Spleen (tissue), 7 donors: ENCODE measurements at regions not wholly inside any gene's neighbourhood (a gene's known extent, or its start where the extent isn't known, plus 50 kb on each side); places are given as distances from the start of the nearest gene placed in this dataset.

Experiments used
- POLR2A ChIP-seq, 3 donors: fragments of 450-650 bp; IDR thresholded peaks; one replicate each; pipeline ENCODE4 v1.5.1; 2017; ENCODE audit warnings: antibody characterized with exemption in 3 of 3, mild to moderate bottlenecking in 1 of 3
- POLR2AphosphoS5 ChIP-seq, 3 donors: sonication (generic); formaldehyde crosslinking; IDR thresholded peaks; one replicate each; pipeline ENCODE4 v1.5.1; 2017; ENCODE audit warnings: antibody characterized with exemption in 3 of 3
- TF ChIP-seq, protein P1 (sequence below), 11 experiments: fragments of 200-600 bp in 7 of 11; fragments of 450-650 bp in 4 of 11; sonication (generic) in 4 of 11; IDR thresholded peaks in 8 of 11; conservative IDR thresholded peaks in 3 of 11; 1 replicate in 7 of 11; 2 replicates in 4 of 11; pipeline versions ENCODE4 v1.4.0 to v1.8.0; 2016 to 2021; ENCODE audit warnings: antibody characterized with exemption in 11 of 11, inconsistent platforms in 4 of 11, mild to moderate bottlenecking in 1 of 11
- donor health status: DM: no; HTN: no; CAD: no; lungs with moderate emphysema.
- donor health status: DM: no; HTN: no; CAD: no.
- donor health status: DM: no; HTN: no; CAD: no.

DNA sequence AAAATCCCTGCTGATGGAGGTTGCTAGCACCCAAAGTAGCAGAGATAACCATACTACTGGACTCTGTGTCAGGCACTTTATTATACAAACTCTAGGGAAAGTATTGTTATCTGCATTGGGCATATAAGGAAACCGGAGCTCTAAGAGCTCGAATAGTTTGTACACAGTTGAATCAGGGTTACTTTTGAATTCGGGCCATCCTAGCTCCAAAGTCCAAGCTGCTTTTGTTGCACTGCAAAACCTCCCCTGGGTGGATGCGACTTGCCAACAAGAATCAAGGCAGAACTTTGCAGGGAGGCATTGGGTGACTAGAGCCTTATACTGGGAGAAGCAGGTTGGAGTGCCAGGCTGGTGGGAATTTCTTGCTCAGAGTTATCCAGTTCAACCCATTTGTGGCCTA, 435.1 kb downstream of the SPATA31D1 start:
- no peak for TF ChIP-seq POLR2AphosphoS5 (IDR thresholded peaks at IDR 0.05)
- TF ChIP-seq, protein P1, sequence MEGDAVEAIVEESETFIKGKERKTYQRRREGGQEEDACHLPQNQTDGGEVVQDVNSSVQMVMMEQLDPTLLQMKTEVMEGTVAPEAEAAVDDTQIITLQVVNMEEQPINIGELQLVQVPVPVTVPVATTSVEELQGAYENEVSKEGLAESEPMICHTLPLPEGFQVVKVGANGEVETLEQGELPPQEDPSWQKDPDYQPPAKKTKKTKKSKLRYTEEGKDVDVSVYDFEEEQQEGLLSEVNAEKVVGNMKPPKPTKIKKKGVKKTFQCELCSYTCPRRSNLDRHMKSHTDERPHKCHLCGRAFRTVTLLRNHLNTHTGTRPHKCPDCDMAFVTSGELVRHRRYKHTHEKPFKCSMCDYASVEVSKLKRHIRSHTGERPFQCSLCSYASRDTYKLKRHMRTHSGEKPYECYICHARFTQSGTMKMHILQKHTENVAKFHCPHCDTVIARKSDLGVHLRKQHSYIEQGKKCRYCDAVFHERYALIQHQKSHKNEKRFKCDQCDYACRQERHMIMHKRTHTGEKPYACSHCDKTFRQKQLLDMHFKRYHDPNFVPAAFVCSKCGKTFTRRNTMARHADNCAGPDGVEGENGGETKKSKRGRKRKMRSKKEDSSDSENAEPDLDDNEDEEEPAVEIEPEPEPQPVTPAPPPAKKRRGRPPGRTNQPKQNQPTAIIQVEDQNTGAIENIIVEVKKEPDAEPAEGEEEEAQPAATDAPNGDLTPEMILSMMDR (IDR thresholded peaks at IDR 0.05 in 8 of 11, conservative IDR thresholded peaks at IDR 0.05 in 3 of 11): no peak
- no peak for TF ChIP-seq POLR2A (IDR thresholded peaks at IDR 0.05)
